Chondrocyte (in vitro differentiated cells): ENCODE measurements at regions not wholly inside any gene's neighbourhood (a gene's known extent, or its start where the extent isn't known, plus 50 kb on each side); places are given as distances from the start of the nearest gene placed in this dataset.

Experiments used
- DNase-seq: peaks from one replicate; pipeline ENCODE4 v3.0.0; 2021; ENCODE audit warnings: mixed read lengths, low spot score
- H3K27ac Mint-ChIP-seq: one replicate; pipeline ENCODE4 v1.8.0; 2021; ENCODE audit warnings: mild to moderate bottlenecking, moderate library complexity, mixed read lengths; ENCODE audit not compliant: unreplicated experiment
- H3K27me3 Mint-ChIP-seq: 2 replicates; pipeline ENCODE4 v1.8.0; 2021; ENCODE audit warnings: low read depth, mixed read lengths
- H3K36me3 Mint-ChIP-seq: 2 replicates; pipeline ENCODE4 v1.8.0; 2021; ENCODE audit warnings: low read depth, mixed read lengths
- H3K4me1 Mint-ChIP-seq: 2 replicates; pipeline ENCODE4 v1.8.0; 2021; ENCODE audit warnings: low read depth, mild to moderate bottlenecking, mixed read lengths
- H3K4me3 Mint-ChIP-seq: one replicate; pipeline ENCODE4 v1.8.0; 2021; ENCODE audit warnings: mild to moderate bottlenecking, moderate library complexity, mixed read lengths; ENCODE audit not compliant: unreplicated experiment
- H3K9me3 Mint-ChIP-seq: 2 replicates; pipeline ENCODE4 v1.8.0; 2021; ENCODE audit warnings: low read depth, mixed read lengths
- CTCF ChIP-seq: fragments of 200-600 bp; sonication (generic); IDR thresholded peaks from 2 replicates; pipeline ENCODE4 v1.5.0; 2021; ENCODE audit warnings: antibody characterized with exemption, mild to moderate bottlenecking, moderate library complexity

- Mint-ChIP-seq H3K4me3 (no peak overlapping the region), H3K36me3 (no peaks in the 10 kb centered on the region), H3K27me3 (no peaks in the 10 kb centered on the region), H3K27ac (no peak overlapping the region), H3K4me1 (peaks cover 7% of the 10 kb centered on the region), H3K9me3 (peaks cover 3% of the 10 kb centered on the region)
- no peak for DNase-seq
- no peak for TF ChIP-seq CTCF
These were observed 58.3 kb upstream of the LARP1 start for GRCh38 chr5:154696891-154697290.

- no peak overlapping the region for H3K4me3 Mint-ChIP-seq
- no peak for DNase-seq
- TF ChIP-seq CTCF = no peak
- H3K9me3 Mint-ChIP-seq = peaks cover 3% of the 10 kb centered on the region
- no peaks in the 10 kb centered on the region for H3K27me3 Mint-ChIP-seq
- H3K27ac Mint-ChIP-seq = no peak overlapping the region
- peaks cover 7% of the 10 kb centered on the region for H3K4me1 Mint-ChIP-seq
- H3K36me3 Mint-ChIP-seq = no peaks in the 10 kb centered on the region
These were observed 61.0 kb upstream of the LARP1 start for GRCh38 chr5:154694159-154694558.

GRCh38 chr5:154690488-154690887 lies 64.7 kb upstream of the LARP1 start:
- H3K27me3 Mint-ChIP-seq = no peaks in the 10 kb centered on the region
- H3K36me3 Mint-ChIP-seq = peaks cover 6% of the 10 kb centered on the region
- no peak for DNase-seq
- TF ChIP-seq CTCF = no peak
- H3K4me1 Mint-ChIP-seq = peaks cover 7% of the 10 kb centered on the region
- H3K9me3 Mint-ChIP-seq = peaks cover 11% of the 10 kb centered on the region
- H3K4me3 Mint-ChIP-seq = no peak overlapping the region
- H3K27ac Mint-ChIP-seq = no peak overlapping the region

GRCh38 chr5:154686490-154686889 lies 68.7 kb upstream of the LARP1 start:
- no peak for TF ChIP-seq CTCF
- Mint-ChIP-seq H3K27me3 (no peaks in the 10 kb centered on the region), H3K36me3 (peaks cover 6% of the 10 kb centered on the region), H3K9me3 (peaks cover 9% of the 10 kb centered on the region), H3K4me1 (peaks cover 12% of the 10 kb centered on the region), H3K4me3 (no peak overlapping the region), H3K27ac (no peak overlapping the region)
- no peak for DNase-seq

GRCh38 chr5:154683101-154683880 lies 71.9 kb upstream of the LARP1 start:
- Mint-ChIP-seq H3K4me3 (peak overlapping the region; percentile 71), H3K9me3 (peaks cover 9% of the 10 kb centered on the region), H3K27ac (peak overlapping the region; percentile 74), H3K36me3 (peaks cover 6% of the 10 kb centered on the region), H3K4me1 (peaks cover 12% of the 10 kb centered on the region), H3K27me3 (no peaks in the 10 kb centered on the region)
- DNase-seq = no peak
- no peak for TF ChIP-seq CTCF
